ENCODE measurements at regions not wholly inside any gene's neighbourhood (a gene's known extent, or its start where the extent isn't known, plus 50 kb on each side); places are given as distances from the start of the nearest gene placed in this dataset.

DNA sequence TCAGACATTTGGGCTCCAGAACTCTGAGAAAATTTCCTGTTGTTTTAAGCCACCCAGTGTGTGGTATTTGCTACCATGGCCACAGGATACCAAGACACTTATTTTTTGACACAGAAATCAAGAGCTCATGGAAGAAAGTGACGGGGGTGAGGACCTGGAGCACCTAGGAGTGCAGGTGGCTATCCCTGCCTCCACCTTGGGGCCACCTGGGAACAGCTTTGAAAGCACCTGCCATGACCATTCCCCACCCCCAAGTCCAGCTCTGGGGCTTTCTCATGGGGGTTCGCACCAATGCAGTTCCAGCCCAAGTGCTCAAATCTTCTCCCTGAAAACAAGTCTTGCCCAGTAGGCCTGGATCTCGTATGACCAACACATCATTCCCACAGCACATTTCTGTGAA, 214.9 kb upstream of the IRX1 start:
- TF ChIP-seq ZNF121 (CRISPR knock-in tag; IDR thresholded peaks at IDR 0.05) (no peak), ZNF317 (CRISPR knock-in tag; IDR thresholded peaks at IDR 0.05; ENCODE audit: borderline replicate concordance, low read depth) (no peak), ELF4 (CRISPR knock-in tag; IDR thresholded peaks at IDR 0.05; ENCODE audit: low read depth) (no peak), ETV6 (CRISPR knock-in tag; IDR thresholded peaks at IDR 0.05) (no peak), TCF7 (CRISPR knock-in tag; IDR thresholded peaks at IDR 0.05; ENCODE audit: low read depth) (no peak)
- TF ChIP-seq, protein P1, sequence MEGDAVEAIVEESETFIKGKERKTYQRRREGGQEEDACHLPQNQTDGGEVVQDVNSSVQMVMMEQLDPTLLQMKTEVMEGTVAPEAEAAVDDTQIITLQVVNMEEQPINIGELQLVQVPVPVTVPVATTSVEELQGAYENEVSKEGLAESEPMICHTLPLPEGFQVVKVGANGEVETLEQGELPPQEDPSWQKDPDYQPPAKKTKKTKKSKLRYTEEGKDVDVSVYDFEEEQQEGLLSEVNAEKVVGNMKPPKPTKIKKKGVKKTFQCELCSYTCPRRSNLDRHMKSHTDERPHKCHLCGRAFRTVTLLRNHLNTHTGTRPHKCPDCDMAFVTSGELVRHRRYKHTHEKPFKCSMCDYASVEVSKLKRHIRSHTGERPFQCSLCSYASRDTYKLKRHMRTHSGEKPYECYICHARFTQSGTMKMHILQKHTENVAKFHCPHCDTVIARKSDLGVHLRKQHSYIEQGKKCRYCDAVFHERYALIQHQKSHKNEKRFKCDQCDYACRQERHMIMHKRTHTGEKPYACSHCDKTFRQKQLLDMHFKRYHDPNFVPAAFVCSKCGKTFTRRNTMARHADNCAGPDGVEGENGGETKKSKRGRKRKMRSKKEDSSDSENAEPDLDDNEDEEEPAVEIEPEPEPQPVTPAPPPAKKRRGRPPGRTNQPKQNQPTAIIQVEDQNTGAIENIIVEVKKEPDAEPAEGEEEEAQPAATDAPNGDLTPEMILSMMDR (IDR thresholded peaks at IDR 0.05): no peak
- TF ChIP-seq, protein P2, sequence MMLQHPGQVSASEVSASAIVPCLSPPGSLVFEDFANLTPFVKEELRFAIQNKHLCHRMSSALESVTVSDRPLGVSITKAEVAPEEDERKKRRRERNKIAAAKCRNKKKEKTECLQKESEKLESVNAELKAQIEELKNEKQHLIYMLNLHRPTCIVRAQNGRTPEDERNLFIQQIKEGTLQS (CRISPR knock-in tag; conservative IDR thresholded peaks at IDR 0.05): no peak
- TF ChIP-seq, protein P3, sequence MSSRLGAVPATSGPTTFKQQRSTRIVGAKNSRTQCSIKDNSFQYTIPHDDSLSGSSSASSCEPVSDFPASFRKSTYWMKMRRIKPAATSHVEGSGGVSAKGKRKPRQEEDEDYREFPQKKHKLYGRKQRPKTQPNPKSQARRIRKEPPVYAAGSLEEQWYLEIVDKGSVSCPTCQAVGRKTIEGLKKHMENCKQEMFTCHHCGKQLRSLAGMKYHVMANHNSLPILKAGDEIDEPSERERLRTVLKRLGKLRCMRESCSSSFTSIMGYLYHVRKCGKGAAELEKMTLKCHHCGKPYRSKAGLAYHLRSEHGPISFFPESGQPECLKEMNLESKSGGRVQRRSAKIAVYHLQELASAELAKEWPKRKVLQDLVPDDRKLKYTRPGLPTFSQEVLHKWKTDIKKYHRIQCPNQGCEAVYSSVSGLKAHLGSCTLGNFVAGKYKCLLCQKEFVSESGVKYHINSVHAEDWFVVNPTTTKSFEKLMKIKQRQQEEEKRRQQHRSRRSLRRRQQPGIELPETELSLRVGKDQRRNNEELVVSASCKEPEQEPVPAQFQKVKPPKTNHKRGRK (CRISPR knock-in tag; IDR thresholded peaks at IDR 0.05; ENCODE audit: borderline replicate concordance): no peak
- TF ChIP-seq, protein P4, sequence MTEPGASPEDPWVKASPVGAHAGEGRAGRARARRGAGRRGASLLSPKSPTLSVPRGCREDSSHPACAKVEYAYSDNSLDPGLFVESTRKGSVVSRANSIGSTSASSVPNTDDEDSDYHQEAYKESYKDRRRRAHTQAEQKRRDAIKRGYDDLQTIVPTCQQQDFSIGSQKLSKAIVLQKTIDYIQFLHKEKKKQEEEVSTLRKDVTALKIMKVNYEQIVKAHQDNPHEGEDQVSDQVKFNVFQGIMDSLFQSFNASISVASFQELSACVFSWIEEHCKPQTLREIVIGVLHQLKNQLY (CRISPR knock-in tag; IDR thresholded peaks at IDR 0.05): no peak
- TF ChIP-seq, protein P5, sequence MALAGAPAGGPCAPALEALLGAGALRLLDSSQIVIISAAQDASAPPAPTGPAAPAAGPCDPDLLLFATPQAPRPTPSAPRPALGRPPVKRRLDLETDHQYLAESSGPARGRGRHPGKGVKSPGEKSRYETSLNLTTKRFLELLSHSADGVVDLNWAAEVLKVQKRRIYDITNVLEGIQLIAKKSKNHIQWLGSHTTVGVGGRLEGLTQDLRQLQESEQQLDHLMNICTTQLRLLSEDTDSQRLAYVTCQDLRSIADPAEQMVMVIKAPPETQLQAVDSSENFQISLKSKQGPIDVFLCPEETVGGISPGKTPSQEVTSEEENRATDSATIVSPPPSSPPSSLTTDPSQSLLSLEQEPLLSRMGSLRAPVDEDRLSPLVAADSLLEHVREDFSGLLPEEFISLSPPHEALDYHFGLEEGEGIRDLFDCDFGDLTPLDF (CRISPR knock-in tag; IDR thresholded peaks at IDR 0.05): no peak

All from WTC11 (cell line).